GM19463 (cell line): ENCODE measurements at regions not wholly inside any gene's neighbourhood (a gene's known extent, or its start where the extent isn't known, plus 50 kb on each side); places are given as distances from the start of the nearest gene placed in this dataset.

Experiments
- ATAC-seq: cut with Tn5 transposase; IDR thresholded peaks from one replicate; pipeline ENCODE4 v1.9.1; 2021; ENCODE audit warnings: mild to moderate bottlenecking, moderate library complexity; ENCODE audit not compliant: unreplicated experiment

- ATAC-seq, result peak; percentile 80
Observed at GRCh38 chrX:69028006-69028760, 137.1 kb downstream of the PJA1 start.

GRCh38 chrX:69027181-69028005, 137.9 kb downstream of the PJA1 start:
- peak; percentile 46 for ATAC-seq

DNA sequence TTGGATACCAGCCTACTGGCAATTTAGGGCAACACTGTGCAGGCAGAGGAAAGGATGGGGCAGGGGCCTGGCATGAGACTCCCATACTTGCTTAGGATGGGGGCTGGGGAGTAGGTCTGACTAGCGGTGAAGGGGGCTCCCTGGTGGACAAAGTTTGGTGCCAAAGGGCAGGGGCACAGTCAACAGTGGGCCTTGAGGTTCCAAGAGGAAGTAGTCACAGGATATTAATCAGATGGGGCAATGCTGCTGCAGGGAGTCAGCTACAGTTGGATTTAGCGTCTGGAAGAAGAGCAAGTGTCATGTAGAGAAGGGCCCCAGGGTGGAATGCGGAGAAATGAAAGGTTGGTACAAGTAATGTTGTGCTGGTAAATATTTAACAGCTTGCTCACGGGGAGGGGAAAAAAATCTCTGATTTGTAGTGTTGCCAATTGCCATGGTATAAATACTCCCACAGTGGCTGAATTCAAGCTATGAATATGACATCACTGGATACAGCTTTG, 139.4 kb downstream of the PJA1 start:
- ATAC-seq, result no peak

- ATAC-seq, result no peak
Observed at GRCh38 chrX:69024931-69025330, 140.3 kb downstream of the PJA1 start.

DNA sequence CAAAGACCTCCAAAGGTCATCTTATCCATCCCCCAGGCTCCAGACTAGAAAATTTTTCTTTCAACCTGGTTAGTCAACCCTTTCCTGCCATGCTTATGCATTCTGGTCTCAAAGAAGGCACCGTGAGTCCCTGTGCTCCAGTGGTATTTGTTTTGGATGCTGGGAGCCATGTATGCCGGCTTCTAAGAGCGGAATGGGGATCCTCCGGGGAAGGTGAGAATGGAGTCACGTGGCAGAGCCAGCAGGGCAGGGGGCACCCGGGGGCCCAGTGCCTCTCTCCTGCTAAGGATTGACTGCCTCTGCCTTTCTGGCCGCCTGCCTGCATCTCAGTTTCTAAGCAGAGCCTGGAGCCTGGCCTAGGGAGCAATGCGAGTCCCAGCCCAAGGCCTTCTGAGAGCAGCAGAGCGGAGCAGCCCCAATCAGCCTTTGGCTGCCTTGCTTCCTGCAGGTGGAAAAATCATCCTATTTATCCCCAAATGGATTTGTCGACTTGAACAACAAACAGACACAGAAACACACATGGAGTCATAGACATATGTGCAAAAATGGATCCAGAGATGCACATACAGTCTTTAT, 141.0 kb downstream of the PJA1 start:
- no peak for ATAC-seq

DNA sequence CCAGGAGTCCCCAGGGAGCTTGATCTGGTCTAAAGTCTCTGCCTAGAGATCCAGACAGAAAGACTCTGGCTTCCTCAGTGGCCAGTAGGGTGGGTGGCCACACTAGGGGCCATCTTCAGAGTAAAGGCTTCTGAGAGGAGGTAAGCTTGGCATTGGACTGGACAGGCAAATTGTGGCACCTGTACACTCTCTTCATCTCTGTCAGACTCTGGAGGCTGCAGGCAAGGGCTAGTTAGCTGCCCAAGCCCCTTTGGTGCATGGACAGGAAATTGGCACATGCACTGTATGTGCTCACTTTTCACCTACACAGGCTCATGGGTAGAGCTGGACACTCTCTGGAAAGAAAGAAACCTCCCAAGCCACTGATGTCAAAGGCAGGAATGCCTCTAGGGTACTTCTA, 142.8 kb downstream of the PJA1 start:
- no peak for ATAC-seq

DNA sequence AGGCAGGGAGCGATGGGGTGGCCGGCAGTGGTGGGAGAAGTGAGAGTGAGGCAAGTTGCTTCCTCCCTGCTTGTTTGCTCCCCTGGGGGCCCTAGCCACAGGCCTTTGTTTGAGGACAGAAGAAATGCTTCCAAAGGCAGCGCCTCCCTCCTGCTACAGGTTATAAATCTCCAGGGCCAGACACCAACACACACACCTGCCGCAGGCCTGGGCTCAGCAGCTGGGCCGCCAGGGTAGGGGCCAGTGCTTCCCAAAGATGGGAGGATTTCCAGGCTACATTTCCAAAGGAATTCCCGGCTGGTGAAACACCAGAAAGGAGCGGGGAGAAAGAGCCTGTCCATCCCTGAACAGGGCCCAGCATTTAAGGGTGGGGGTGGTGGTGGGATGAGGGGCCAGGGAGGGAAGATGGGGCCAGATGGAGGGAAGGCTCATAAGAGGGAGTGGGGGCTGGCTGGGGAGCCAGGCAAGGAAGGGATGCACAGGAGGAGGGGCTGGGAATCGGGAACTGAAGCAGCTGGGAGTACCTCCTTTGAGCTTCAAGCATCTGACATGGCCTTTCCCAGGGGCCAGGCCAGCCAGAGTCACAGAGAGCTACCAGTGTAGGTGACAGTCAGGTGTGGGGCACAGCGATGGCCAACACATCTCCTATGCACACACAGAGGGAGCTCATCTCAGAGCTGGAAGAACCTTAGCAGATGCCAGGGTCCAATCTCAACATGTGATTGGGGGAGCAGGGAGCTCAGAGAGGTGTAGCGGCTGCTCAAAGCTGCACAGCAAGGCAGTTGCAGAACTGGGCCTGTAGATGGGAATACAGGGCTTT, 143.9 kb downstream of the PJA1 start:
- ATAC-seq, result no peak

GRCh38 chrX:69020316-69020715, 144.9 kb downstream of the PJA1 start:
- no peak for ATAC-seq

GRCh38 chrX:69019073-69019890, 146.0 kb downstream of the PJA1 start:
- no peak for ATAC-seq

GRCh38 chrX:69018416-69019072, 146.7 kb downstream of the PJA1 start:
- ATAC-seq, result no peak

DNA sequence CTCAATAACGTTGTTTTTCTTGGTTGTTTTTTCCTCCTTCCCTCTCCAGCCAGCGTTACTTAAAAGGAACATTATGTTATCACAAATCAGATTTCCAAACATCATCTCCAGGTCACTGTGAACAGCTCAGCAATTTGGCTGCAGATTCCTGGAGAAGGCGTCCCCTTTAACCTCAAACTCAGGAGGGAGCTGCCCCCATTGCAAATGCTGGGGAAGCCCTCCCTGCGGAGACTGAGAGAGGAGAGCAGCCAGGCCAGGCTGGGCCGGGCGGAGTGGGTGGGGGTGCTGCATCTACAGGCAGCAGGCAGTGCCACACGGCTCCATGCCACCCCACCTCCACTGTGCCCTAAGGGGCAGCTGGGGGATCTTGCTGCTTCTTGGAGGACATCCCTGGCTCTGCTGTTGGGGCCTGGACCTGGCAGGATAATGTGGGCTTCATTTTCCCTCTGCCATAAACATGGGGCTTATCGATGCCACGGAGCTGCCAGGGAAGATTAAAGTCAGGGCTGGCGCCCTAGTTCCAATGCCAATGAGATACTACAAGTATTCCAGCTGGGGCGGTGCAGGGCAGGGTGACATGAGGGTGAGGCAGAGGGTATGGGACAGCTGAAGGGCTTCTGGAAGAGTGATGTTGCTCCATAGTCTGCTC, 148.8 kb downstream of the PJA1 start:
- ATAC-seq, result no peak

- ATAC-seq, result no peak
Observed at GRCh38 chrX:69015564-69016292, 149.5 kb downstream of the PJA1 start.

GRCh38 chrX:69015156-69015555, 150.1 kb downstream of the PJA1 start:
- no peak for ATAC-seq

- no peak for ATAC-seq
Observed at GRCh38 chrX:69014200-69014599, 151.1 kb downstream of the PJA1 start.

GRCh38 chrX:69010339-69010738, 154.9 kb downstream of the PJA1 start:
- no peak for ATAC-seq

DNA sequence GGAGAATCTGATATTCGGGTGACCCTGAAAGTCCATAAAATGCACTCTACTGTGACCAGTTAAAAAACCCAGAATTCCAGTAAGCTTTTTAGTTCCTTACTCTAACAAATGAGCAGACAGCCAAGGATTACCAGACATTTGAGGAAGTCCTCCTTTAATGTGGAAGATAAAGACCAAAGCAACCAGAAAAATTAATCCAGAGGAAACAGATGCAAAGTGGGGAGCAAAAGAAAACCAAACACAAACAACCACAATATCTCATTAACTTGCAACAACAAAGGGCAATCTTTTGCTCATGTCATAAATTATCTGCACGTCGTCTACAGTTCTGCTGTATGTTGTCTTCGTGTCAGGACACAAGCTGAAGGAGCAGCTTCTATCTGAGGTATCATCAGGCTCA, 164.4 kb downstream of the PJA1 start:
- no peak for ATAC-seq

- ATAC-seq, result no peak
Observed at GRCh38 chrX:68999931-69000330, 165.3 kb downstream of the PJA1 start.

DNA sequence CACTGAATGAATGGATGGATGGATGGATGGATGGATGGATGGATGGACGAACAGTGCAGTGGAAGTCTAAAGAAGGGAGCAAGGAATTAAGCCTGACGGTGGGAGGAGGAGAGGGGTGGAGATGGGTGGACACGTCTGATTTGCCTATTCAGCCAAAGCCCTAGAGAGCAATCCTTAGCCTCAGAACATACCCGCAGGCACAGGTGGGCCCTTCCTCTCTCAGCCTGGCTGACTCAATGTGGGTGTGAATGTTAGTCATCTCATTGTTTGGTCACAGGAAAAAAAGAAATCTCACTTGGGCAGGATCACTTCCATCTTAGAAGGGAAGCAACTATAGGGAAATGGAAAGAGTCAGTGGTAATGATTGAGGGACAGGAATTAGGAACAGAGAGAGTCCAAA, 165.9 kb downstream of the PJA1 start:
- no peak for ATAC-seq
